NT2/D1 (cell line): ENCODE measurements at regions not wholly inside any gene's neighbourhood (a gene's known extent, or its start where the extent isn't known, plus 50 kb on each side); places are given as distances from the start of the nearest gene placed in this dataset.
"Not testable (repeated sequence)": the region's sequence is repeated elsewhere in the genome, so short reads cannot be mapped to it uniquely, and the experiment has no call there.

Source experiments
- DNase-seq: peaks from one replicate; pipeline ENCODE4 v3.0.0-alpha.2; 2011; ENCODE audit warnings: low read depth, low spot score
- H3K27me3 ChIP-seq: 2 replicates; pipeline ENCODE4 v1.6.0; 2011; ENCODE audit warnings: mild to moderate bottlenecking; ENCODE audit not compliant: insufficient read length, insufficient read depth
- H3K36me3 ChIP-seq: 2 replicates; pipeline ENCODE4 v1.6.1; 2011; ENCODE audit warnings: mild to moderate bottlenecking, low read length, mixed read lengths; ENCODE audit not compliant: insufficient read depth, insufficient read length
- H3K4me1 ChIP-seq: 2 replicates; pipeline ENCODE4 v1.5.1; 2011; ENCODE audit not compliant: insufficient read depth, insufficient read length
- H3K4me3 ChIP-seq: 2 replicates; pipeline ENCODE4 v1.5.1; 2011; ENCODE audit warnings: low read depth; ENCODE audit not compliant: insufficient read length
- H3K9ac ChIP-seq: 2 replicates; pipeline ENCODE4 v1.6.0; 2011; ENCODE audit warnings: low read depth; ENCODE audit not compliant: insufficient read length
- H3K9me3 ChIP-seq: 2 replicates; pipeline ENCODE4 v1.5.1; 2011; ENCODE audit warnings: mild to moderate bottlenecking, low read length; ENCODE audit not compliant: insufficient read depth
- SUZ12 ChIP-seq: IDR thresholded peaks from 2 replicates; pipeline ENCODE4 v1.6.1; 2011; ENCODE audit not compliant: insufficient read length, insufficient read depth; ENCODE audit errors: extremely low read depth
- YY1 ChIP-seq: IDR thresholded peaks from 2 replicates; pipeline ENCODE4 v1.6.1; 2011; ENCODE audit not compliant: insufficient read length, insufficient read depth
- ZNF274 ChIP-seq: IDR thresholded peaks from 2 replicates; pipeline ENCODE4 v1.6.1; 2011; ENCODE audit warnings: mild to moderate bottlenecking, low read depth, low read length

- Histone ChIP-seq H3K4me3 (no peak overlapping the region), H3K9ac (no peak overlapping the region), H3K36me3 (peaks cover 3% of the 10 kb centered on the region), H3K4me1 (peaks cover 3% of the 10 kb centered on the region), H3K9me3 (no peaks in the 10 kb centered on the region), H3K27me3 (no peaks in the 10 kb centered on the region)
- TF ChIP-seq SUZ12 (no peak), ZNF274 (no peak), YY1 (no peak)
- no peak for DNase-seq
Measured at GRCh38 chr15:66870880-66871388, 168.9 kb downstream of the SMAD6 start.

DNA sequence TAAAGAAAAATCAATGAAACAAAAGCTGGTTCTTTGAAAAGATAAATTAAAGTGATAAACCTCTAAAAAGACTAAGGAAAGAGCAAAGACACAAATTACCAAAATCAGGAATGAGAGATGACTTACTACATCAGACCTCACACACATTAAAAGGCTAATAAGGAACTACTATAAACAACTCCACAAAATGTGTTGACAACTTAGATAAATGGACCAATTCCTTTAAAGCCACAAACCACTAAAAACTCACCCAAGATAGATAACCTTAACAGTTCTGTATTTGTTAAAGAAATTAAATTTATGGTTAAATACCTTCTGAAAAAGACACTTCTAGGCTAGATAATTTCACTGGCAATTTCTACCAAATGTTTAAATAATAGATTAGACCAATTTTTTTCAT is 170.4 kb downstream of the SMAD6 start:
- H3K9me3 ChIP-seq: no peaks in the 10 kb centered on the region
- H3K9ac ChIP-seq: no peak overlapping the region
- no peaks in the 10 kb centered on the region for H3K27me3 ChIP-seq
- H3K36me3 ChIP-seq: no peaks in the 10 kb centered on the region
- H3K4me3 ChIP-seq: no peak overlapping the region
- DNase-seq: no peak
- TF ChIP-seq YY1: no peak
- TF ChIP-seq SUZ12: no peak
- TF ChIP-seq ZNF274: no peak
- H3K4me1 ChIP-seq: peaks cover 4% of the 10 kb centered on the region

DNA sequence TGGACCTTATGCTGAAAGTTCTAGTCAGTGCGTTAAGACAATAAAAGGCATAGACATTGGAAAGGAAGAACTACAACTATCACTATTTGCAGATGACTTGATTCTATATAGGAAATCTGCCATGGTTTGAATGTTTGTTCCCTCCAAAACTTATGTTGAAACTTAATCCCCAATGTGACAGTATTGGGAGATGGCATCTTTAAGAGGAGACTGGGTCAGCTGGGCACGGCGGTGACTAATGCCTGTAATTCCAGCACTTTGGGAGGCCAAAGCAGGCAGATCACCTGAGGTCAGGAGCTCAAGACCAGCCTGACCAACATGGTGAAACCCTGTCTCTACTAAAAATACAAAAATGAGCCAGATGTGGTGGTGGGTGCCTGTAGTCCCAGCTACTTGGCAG is 171.3 kb downstream of the SMAD6 start:
- not testable (repeated sequence) for H3K9ac ChIP-seq, H3K27me3 ChIP-seq, H3K36me3 ChIP-seq, H3K9me3 ChIP-seq, H3K4me3 ChIP-seq, H3K4me1 ChIP-seq, DNase-seq

GRCh38 chr15:66873856-66874255 is 171.8 kb downstream of the SMAD6 start:
- H3K36me3 ChIP-seq: no peaks in the 10 kb centered on the region
- H3K27me3 ChIP-seq: no peaks in the 10 kb centered on the region
- H3K4me1 ChIP-seq: peaks cover 9% of the 10 kb centered on the region
- H3K9ac ChIP-seq: no peak overlapping the region
- H3K9me3 ChIP-seq: no peaks in the 10 kb centered on the region
- DNase-seq: no peak
- TF ChIP-seq ZNF274: no peak
- TF ChIP-seq SUZ12: no peak
- TF ChIP-seq YY1: no peak
- no peak overlapping the region for H3K4me3 ChIP-seq

DNA sequence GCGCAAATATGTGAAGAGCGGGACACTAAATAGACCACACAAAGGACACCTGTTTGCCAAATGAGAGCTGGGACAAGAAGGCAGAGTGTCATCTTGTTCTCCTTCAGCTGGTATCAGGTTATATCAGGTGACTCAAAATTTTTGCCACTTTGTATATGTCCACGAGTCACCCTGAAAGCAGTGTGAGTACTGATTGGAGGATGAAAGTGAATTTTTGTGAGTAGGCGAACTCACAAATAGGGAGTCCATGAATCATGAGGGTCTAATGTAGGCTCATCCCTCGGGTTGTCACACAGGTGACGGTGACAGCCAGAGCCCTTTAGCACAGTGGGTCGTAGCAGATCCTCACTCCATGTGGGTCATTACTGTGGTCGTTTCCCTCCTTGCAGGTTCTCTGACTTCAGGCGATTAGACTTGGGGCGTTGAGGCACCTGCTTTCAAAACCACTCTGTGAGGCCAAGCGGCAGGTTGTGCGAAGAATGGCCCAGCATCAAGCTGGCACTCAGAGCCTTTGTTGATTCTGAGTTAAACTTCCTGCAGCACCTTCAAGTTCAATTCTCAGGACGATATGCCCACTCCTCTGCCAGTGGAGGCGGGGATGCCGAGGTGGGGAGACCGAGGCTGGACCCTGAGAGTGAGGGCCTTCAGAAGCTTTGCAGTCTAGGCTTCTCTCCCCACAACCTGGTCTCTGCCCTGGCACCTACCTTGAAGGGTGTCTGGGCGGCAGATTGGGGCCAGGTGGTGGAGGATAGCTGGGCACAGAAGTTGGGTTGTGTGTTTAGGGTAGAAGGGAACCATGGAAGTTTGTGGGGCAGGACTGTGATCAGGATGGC is 173.8 kb downstream of the SMAD6 start:
- no peak for TF ChIP-seq SUZ12
- no peak for TF ChIP-seq ZNF274
- TF ChIP-seq YY1: no peak
- Histone ChIP-seq H3K4me3 (no peak overlapping the region), H3K9me3 (no peaks in the 10 kb centered on the region), H3K27me3 (no peaks in the 10 kb centered on the region), H3K4me1 (peaks cover 10% of the 10 kb centered on the region), H3K36me3 (no peaks in the 10 kb centered on the region), H3K9ac (no peak overlapping the region)
- DNase-seq: no peak

- DNase-seq: no peak
- Histone ChIP-seq H3K9me3 (no peaks in the 10 kb centered on the region), H3K9ac (no peak overlapping the region), H3K36me3 (no peaks in the 10 kb centered on the region), H3K4me1 (peaks cover 16% of the 10 kb centered on the region), H3K4me3 (no peak overlapping the region), H3K27me3 (no peaks in the 10 kb centered on the region)
- TF ChIP-seq SUZ12: no peak
- TF ChIP-seq ZNF274: no peak
- TF ChIP-seq YY1: no peak
Measured at GRCh38 chr15:66876421-66876730, 174.3 kb downstream of the SMAD6 start.

DNA sequence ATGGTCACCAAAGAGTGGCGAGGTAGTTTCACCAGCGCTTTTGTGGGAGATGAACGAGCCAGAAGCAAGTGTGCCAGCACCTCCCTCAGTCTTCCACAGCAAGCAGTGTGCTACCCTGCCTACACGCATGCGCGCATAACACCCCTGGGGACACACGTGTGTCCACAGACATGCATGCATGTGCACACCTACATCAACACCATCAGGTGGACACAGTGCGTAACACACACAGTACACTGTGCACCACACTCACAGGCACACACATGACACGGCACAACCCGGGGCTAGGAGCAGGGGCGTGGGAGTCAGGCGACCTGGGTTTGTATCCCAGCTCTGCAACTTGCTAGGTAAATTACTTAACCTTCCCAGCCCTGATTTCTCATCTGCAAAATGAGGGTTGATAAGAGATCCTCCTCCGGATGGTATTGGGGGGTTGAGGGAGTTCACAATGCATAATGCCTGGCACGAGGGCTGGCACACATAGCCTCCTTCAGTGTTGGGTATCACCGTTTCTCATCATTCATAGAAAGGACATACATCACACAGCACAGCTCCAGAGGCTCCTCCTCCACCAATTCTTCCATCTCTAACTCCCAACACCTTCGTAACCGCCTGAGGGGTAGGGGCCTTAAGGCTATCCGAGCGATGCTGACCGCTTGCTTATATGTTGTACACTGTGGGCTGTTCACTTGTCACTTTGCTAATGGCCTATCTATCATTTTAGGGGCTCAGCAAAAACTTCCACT is 174.9 kb downstream of the SMAD6 start:
- H3K4me1 ChIP-seq: peaks cover 21% of the 10 kb centered on the region
- no peak for DNase-seq
- no peaks in the 10 kb centered on the region for H3K36me3 ChIP-seq
- H3K27me3 ChIP-seq: no peaks in the 10 kb centered on the region
- no peak overlapping the region for H3K9ac ChIP-seq
- no peaks in the 10 kb centered on the region for H3K9me3 ChIP-seq
- no peak overlapping the region for H3K4me3 ChIP-seq
- TF ChIP-seq ZNF274 (no peak), YY1 (no peak), SUZ12 (no peak)
